Mesenchymal stem cell (in vitro differentiated cells and primary cell): ENCODE measurements at regions not wholly inside any gene's neighbourhood (a gene's known extent, or its start where the extent isn't known, plus 50 kb on each side); places are given as distances from the start of the nearest gene placed in this dataset.

ENCODE experiments used
- DNase-seq: peaks from one replicate; pipeline ENCODE4 v3.0.0-alpha.2; 2013
- H2AFZ ChIP-seq: one replicate; pipeline ENCODE4 v1.6.1; 2013; ENCODE audit warnings: low read depth, mild to moderate bottlenecking, control low read depth, inconsistent platforms, low read length, moderate library complexity
- H2AK5ac ChIP-seq: 2 replicates; pipeline ENCODE4 v1.6.1; 2013; ENCODE audit warnings: low read length, moderate library complexity, mild to moderate bottlenecking, inconsistent platforms; ENCODE audit not compliant: severe bottlenecking
- H2BK120ac ChIP-seq: one replicate; pipeline ENCODE4 v1.6.1; 2013; ENCODE audit warnings: low read depth, mild to moderate bottlenecking, inconsistent platforms, low read length, moderate library complexity
- H2BK12ac ChIP-seq, 2 experiments: one replicate each; pipeline ENCODE4 v1.6.1; 2013; ENCODE audit warnings: inconsistent platforms in 2 of 2, low read length in 2 of 2, mild to moderate bottlenecking in 2 of 2, moderate library complexity in 2 of 2, control low read depth in 1 of 2
- H2BK15ac ChIP-seq: one replicate; pipeline ENCODE4 v1.6.1; 2013; ENCODE audit warnings: mild to moderate bottlenecking, low read depth, inconsistent platforms; ENCODE audit not compliant: poor library complexity, severe bottlenecking
- H2BK5ac ChIP-seq: 2 replicates; pipeline ENCODE4 v1.6.1; 2013; ENCODE audit warnings: low read depth, mild to moderate bottlenecking, low read length, control low read depth, inconsistent platforms; ENCODE audit not compliant: poor library complexity, severe bottlenecking
- H3K14ac ChIP-seq, 2 experiments: one replicate each; pipeline ENCODE4 v1.6.1; 2013; ENCODE audit warnings: inconsistent platforms in 2 of 2, low read length in 2 of 2, control low read depth in 1 of 2, mild to moderate bottlenecking in 1 of 2, moderate library complexity in 1 of 2
- H3K18ac ChIP-seq, 2 experiments: one replicate each; pipeline ENCODE4 v1.6.1; 2013; ENCODE audit warnings: inconsistent platforms in 2 of 2, low read length in 2 of 2, control low read depth in 1 of 2, low read depth in 1 of 2, mild to moderate bottlenecking in 1 of 2
- H3K23ac ChIP-seq, 2 experiments: one replicate each; pipeline ENCODE4 v1.6.1; 2013; ENCODE audit warnings: inconsistent platforms in 2 of 2, low read length in 2 of 2, mild to moderate bottlenecking in 2 of 2, moderate library complexity in 2 of 2, control low read depth in 1 of 2
- H3K27ac ChIP-seq: 2 replicates; pipeline ENCODE4 v1.5.1; 2013; ENCODE audit warnings: mild to moderate bottlenecking, moderate library complexity, low read length, control low read depth, inconsistent platforms; ENCODE audit not compliant: poor library complexity, severe bottlenecking
- H3K27me3 ChIP-seq, 2 experiments: 2 replicates each; pipeline versions ENCODE4 v1.6.1 to v1.7.0; 2013; ENCODE audit warnings: low read length in 2 of 2, mild to moderate bottlenecking in 2 of 2, moderate library complexity in 2 of 2, control low read depth in 1 of 2, inconsistent platforms in 1 of 2; ENCODE audit not compliant: control insufficient read depth in 1 of 2, insufficient read depth in 1 of 2
- H3K36me3 ChIP-seq, 2 experiments: 2 replicates each; pipeline versions ENCODE4 v1.6.1 to v1.7.0; 2013; ENCODE audit warnings: low read length in 2 of 2, control low read depth in 1 of 2, inconsistent platforms in 1 of 2, low read depth in 1 of 2, mild to moderate bottlenecking in 1 of 2; ENCODE audit not compliant: insufficient read depth in 2 of 2, control insufficient read depth in 1 of 2
- H3K4ac ChIP-seq, 2 experiments: one replicate each; pipeline ENCODE4 v1.6.1; 2013; ENCODE audit warnings: inconsistent platforms in 2 of 2, low read length in 2 of 2, mild to moderate bottlenecking in 2 of 2, moderate library complexity in 2 of 2, control low read depth in 1 of 2, low read depth in 1 of 2
- H3K4me1 ChIP-seq: 2 replicates; pipeline ENCODE4 v1.6.1; 2013; ENCODE audit warnings: low read depth, low read length, control low read depth; ENCODE audit not compliant: control insufficient read depth, insufficient read depth
- H3K4me2 ChIP-seq: 2 replicates; pipeline ENCODE4 v1.6.1; 2013; ENCODE audit warnings: low read length, mild to moderate bottlenecking, inconsistent platforms; ENCODE audit not compliant: poor library complexity, severe bottlenecking
- H3K4me3 ChIP-seq, 2 experiments: 2 replicates each; pipeline versions ENCODE4 v1.5.1 to v1.7.0; 2013; ENCODE audit warnings: low read length in 2 of 2, mild to moderate bottlenecking in 2 of 2, control low read depth in 1 of 2, low read depth in 1 of 2; ENCODE audit not compliant: insufficient read depth in 1 of 2
- H3K79me1 ChIP-seq: replicated peaks from 2 replicates; pipeline ENCODE4 v1.6.1; 2013; ENCODE audit warnings: mild to moderate bottlenecking, control low read depth, low read length, inconsistent platforms; ENCODE audit not compliant: poor library complexity, severe bottlenecking
- H3K9ac ChIP-seq: 2 replicates; pipeline ENCODE4 v1.7.0; 2013; ENCODE audit warnings: mild to moderate bottlenecking, low read length, moderate library complexity
- H3K9me3 ChIP-seq: 2 replicates; pipeline ENCODE4 v1.7.0; 2013; ENCODE audit warnings: mild to moderate bottlenecking, low read length; ENCODE audit not compliant: control insufficient read depth
- H4K8ac ChIP-seq: one replicate; pipeline ENCODE4 v1.6.1; 2013; ENCODE audit warnings: inconsistent platforms, mild to moderate bottlenecking, low read length, moderate library complexity
- H4K91ac ChIP-seq: one replicate; pipeline ENCODE4 v1.6.1; 2013; ENCODE audit warnings: mild to moderate bottlenecking, low read length, inconsistent platforms
- WGBS: methylation state at CpG from one replicate; pipeline ENCODE4 v1.1.7; 2013; ENCODE audit warnings: mixed read lengths; 5-methylcytosine and 5-hydroxymethylcytosine counted together

GRCh38 chr19:27851543-27852060, 1361.3 kb downstream of the UQCRFS1 start:
- Histone ChIP-seq H4K91ac (no peak overlapping the region), H3K14ac (no peak overlapping the region), H3K27me3 (no peaks in the 10 kb centered on the region), H3K23ac (no peak overlapping the region), H2BK120ac (no peak overlapping the region), H3K4me1 (no peaks in the 10 kb centered on the region), H3K4me2 (no peak overlapping the region), H3K4ac (no peak overlapping the region), H2BK5ac (no peak overlapping the region), H3K18ac (no peak overlapping the region), H2AK5ac (no peak overlapping the region), H2AFZ (no peak overlapping the region), H3K9ac (no peak overlapping the region), H2BK12ac (no peak overlapping the region), H3K4me3 (no peak overlapping the region), H2BK15ac (no peak overlapping the region), H3K27ac (no peak overlapping the region), H3K79me1 (no peaks in the 10 kb centered on the region), H4K8ac (no peak overlapping the region), H3K36me3 (no peaks in the 10 kb centered on the region), H3K9me3 (peaks cover 23% of the 10 kb centered on the region)
- no peak for DNase-seq
- WGBS: 81% methylated on average over 14 of the region's 14 CpGs

GRCh38 chr19:27851002-27851481, 1361.9 kb downstream of the UQCRFS1 start:
- no peak overlapping the region for H4K91ac ChIP-seq
- no peak overlapping the region for H3K4me2 ChIP-seq
- H3K27me3 ChIP-seq: no peaks in the 10 kb centered on the region
- no peak overlapping the region for H3K9ac ChIP-seq
- no peak overlapping the region for H3K4ac ChIP-seq
- H3K14ac ChIP-seq: no peak overlapping the region
- no peak overlapping the region for H3K23ac ChIP-seq
- H2BK15ac ChIP-seq: no peak overlapping the region
- H2AK5ac ChIP-seq: no peak overlapping the region
- DNase-seq: no peak
- no peaks in the 10 kb centered on the region for H3K36me3 ChIP-seq
- H3K4me1 ChIP-seq: no peaks in the 10 kb centered on the region
- H3K27ac ChIP-seq: no peak overlapping the region
- no peak overlapping the region for H3K18ac ChIP-seq
- no peak overlapping the region for H2BK120ac ChIP-seq
- H3K79me1 ChIP-seq: no peaks in the 10 kb centered on the region
- no peak overlapping the region for H2AFZ ChIP-seq
- no peak overlapping the region for H2BK5ac ChIP-seq
- WGBS: 93% methylated on average over 30 of the region's 30 CpGs
- no peak overlapping the region for H4K8ac ChIP-seq
- no peak overlapping the region for H3K4me3 ChIP-seq
- peaks cover 23% of the 10 kb centered on the region for H3K9me3 ChIP-seq
- H2BK12ac ChIP-seq: no peak overlapping the region

GRCh38 chr19:27846944-27847343, 1366.0 kb downstream of the UQCRFS1 start:
- H3K4ac ChIP-seq: no peak overlapping the region
- no peak overlapping the region for H4K8ac ChIP-seq
- no peak overlapping the region for H3K18ac ChIP-seq
- no peak overlapping the region for H3K27ac ChIP-seq
- no peaks in the 10 kb centered on the region for H3K4me1 ChIP-seq
- 65% methylated on average over 4 of the region's 5 CpGs for WGBS
- no peak overlapping the region for H2BK15ac ChIP-seq
- no peak overlapping the region for H3K14ac ChIP-seq
- no peak overlapping the region for H2BK5ac ChIP-seq
- DNase-seq: no peak
- no peaks in the 10 kb centered on the region for H3K27me3 ChIP-seq
- no peaks in the 10 kb centered on the region for H3K36me3 ChIP-seq
- H4K91ac ChIP-seq: no peak overlapping the region
- H2BK12ac ChIP-seq: no peak overlapping the region
- H2AFZ ChIP-seq: no peak overlapping the region
- no peak overlapping the region for H3K4me2 ChIP-seq
- no peak overlapping the region for H3K9ac ChIP-seq
- H2AK5ac ChIP-seq: no peak overlapping the region
- no peak overlapping the region for H3K23ac ChIP-seq
- no peaks in the 10 kb centered on the region for H3K79me1 ChIP-seq
- H2BK120ac ChIP-seq: no peak overlapping the region
- no peak overlapping the region for H3K4me3 ChIP-seq
- peaks cover 22% of the 10 kb centered on the region for H3K9me3 ChIP-seq

GRCh38 chr19:27844261-27844660, 1368.7 kb downstream of the UQCRFS1 start:
- no peak overlapping the region for H4K91ac ChIP-seq
- no peak overlapping the region for H3K23ac ChIP-seq
- no peak for DNase-seq
- H3K4me3 ChIP-seq: no peak overlapping the region
- no peak overlapping the region for H2AFZ ChIP-seq
- H4K8ac ChIP-seq: no peak overlapping the region
- 80% methylated on average over 6 of the region's 6 CpGs for WGBS
- H3K18ac ChIP-seq: no peak overlapping the region
- H3K36me3 ChIP-seq: no peaks in the 10 kb centered on the region
- H3K14ac ChIP-seq: no peak overlapping the region
- no peaks in the 10 kb centered on the region for H3K4me1 ChIP-seq
- no peak overlapping the region for H2BK5ac ChIP-seq
- H3K4ac ChIP-seq: no peak overlapping the region
- no peak overlapping the region for H2BK12ac ChIP-seq
- H3K4me2 ChIP-seq: no peak overlapping the region
- no peak overlapping the region for H2AK5ac ChIP-seq
- H3K9ac ChIP-seq: no peak overlapping the region
- H3K27ac ChIP-seq: no peak overlapping the region
- no peaks in the 10 kb centered on the region for H3K27me3 ChIP-seq
- H3K79me1 ChIP-seq: no peaks in the 10 kb centered on the region
- no peak overlapping the region for H2BK120ac ChIP-seq
- H2BK15ac ChIP-seq: no peak overlapping the region
- H3K9me3 ChIP-seq: peaks cover 14% of the 10 kb centered on the region
